ENCODE measurements at regions not wholly inside any gene's neighbourhood (a gene's known extent, or its start where the extent isn't known, plus 50 kb on each side); places are given as distances from the start of the nearest gene placed in this dataset.

GRCh38 chrX:126393284-126393683, 159.3 kb downstream of the DCAF12L1 start (continued):
- no peak for TF ChIP-seq ATOH8 (CRISPR knock-in tag; IDR thresholded peaks at IDR 0.05; ENCODE audit: low read depth)

GRCh38 chrX:126376465-126376864, 176.1 kb downstream of the DCAF12L1 start:
- DNase-seq (ENCODE audit: low read depth in 1 of 2, low spot score in 1 of 2): no peak
- H3K4me3 ChIP-seq: no peak overlapping the region
- FAIRE-seq: no peak
- WGBS (ENCODE audit: missing lambda C conversion rate): 5% methylated on average over 3 of the region's 3 CpGs
- H3K9me3 ChIP-seq: no peaks in the 10 kb centered on the region
- H3K4me1 ChIP-seq: no peaks in the 10 kb centered on the region
- CTCF ChIA-PET: no interaction called here
- no peak overlapping the region for H3K27ac ChIP-seq
- POLR2A ChIA-PET: no interaction called here
- H3K4me2 ChIP-seq: no peak overlapping the region
- no peak for TF ChIP-seq RCOR1 (IDR thresholded peaks at IDR 0.05; ENCODE audit: low read depth, low read length)
- no peak for TF ChIP-seq KDM5A (IDR thresholded peaks at IDR 0.05)
- no peak for TF ChIP-seq HMGXB4 (CRISPR knock-in tag; IDR thresholded peaks at IDR 0.05; ENCODE audit: borderline replicate concordance)
- TF ChIP-seq JUN (IDR thresholded peaks at IDR 0.05): no peak
- no peak for TF ChIP-seq ZC3H11A (IDR thresholded peaks at IDR 0.05)
- no peak for TF ChIP-seq BHLHE40 (IDR thresholded peaks at IDR 0.05; ENCODE audit: low read depth, low read length)
- TF ChIP-seq HDAC2 (IDR thresholded peaks at IDR 0.05): no peak
- no peak for TF ChIP-seq PBX3 (IDR thresholded peaks at IDR 0.05)
- TF ChIP-seq ELK1 (IDR thresholded peaks at IDR 0.05; ENCODE audit: low read depth, low read length): no peak
- no peak for TF ChIP-seq FOXS1 (CRISPR knock-in tag; IDR thresholded peaks at IDR 0.05)
- no peak for TF ChIP-seq SREBF2 (IDR thresholded peaks at IDR 0.05)
- no peak for TF ChIP-seq USF2 (IDR thresholded peaks at IDR 0.05)
- no peak for TF ChIP-seq CBX2 (IDR thresholded peaks at IDR 0.05; ENCODE audit: borderline replicate concordance, low read depth)
- no peak for TF ChIP-seq HOXB13 (CRISPR knock-in tag; IDR thresholded peaks at IDR 0.05; ENCODE audit: low read depth)
- ATAC-seq: no peak

- H3K9me3 ChIP-seq: no peaks in the 10 kb centered on the region
- no peaks in the 10 kb centered on the region for H3K4me1 ChIP-seq
- ChIA-PET CTCF (no interaction called here), POLR2A (no interaction called here)
- DNase-seq (ENCODE audit: low read depth in 1 of 2, low spot score in 1 of 2) (no peak), ATAC-seq (no peak), FAIRE-seq (no peak)
- H3K27ac ChIP-seq: no peak overlapping the region
- no peak overlapping the region for H3K4me3 ChIP-seq
- H3K4me2 ChIP-seq: no peak overlapping the region
- TF ChIP-seq HOXB13 (CRISPR knock-in tag; IDR thresholded peaks at IDR 0.05; ENCODE audit: low read depth) (no peak), ELK1 (IDR thresholded peaks at IDR 0.05; ENCODE audit: low read depth, low read length) (no peak), CBX8 (IDR thresholded peaks at IDR 0.05) (no peak), PHF8 (IDR thresholded peaks at IDR 0.05; ENCODE audit: borderline replicate concordance, low read depth) (no peak), HOXB5 (CRISPR knock-in tag; IDR thresholded peaks at IDR 0.05) (no peak), ZSCAN20 (CRISPR knock-in tag; IDR thresholded peaks at IDR 0.05) (no peak), HES2 (IDR thresholded peaks at IDR 0.05) (no peak), ZC3H11A (IDR thresholded peaks at IDR 0.05) (no peak), ESRRA (IDR thresholded peaks at IDR 0.05; ENCODE audit: borderline replicate concordance, low read length) (no peak), SMC3 (IDR thresholded peaks at IDR 0.05) (no peak), REST (IDR thresholded peaks at IDR 0.05) (no peak), RNF2 (IDR thresholded peaks at IDR 0.05; ENCODE audit: borderline replicate concordance, low read depth) (no peak)
Observed at GRCh38 chrX:126342859-126343258, 176.8 kb upstream of the DCAF12L2 start.
